ENCODE measurements at regions not wholly inside any gene's neighbourhood (a gene's known extent, or its start where the extent isn't known, plus 50 kb on each side); places are given as distances from the start of the nearest gene placed in this dataset.

- Histone ChIP-seq H3K23me2 (ENCODE audit: insufficient read length, low read depth, low read length, poor library complexity, severe bottlenecking) (no peaks in the 10 kb centered on the region), H3K14ac (ENCODE audit: insufficient read depth, low read length) (no peak overlapping the region), H3K9ac (ENCODE audit: extremely low read depth, insufficient read length, low read length) (no peak overlapping the region), H2BK15ac (ENCODE audit: low read depth, low read length) (no peak overlapping the region), H3K4me2 (ENCODE audit: insufficient read depth, insufficient read length, low read length) (no peak overlapping the region), H4K8ac (replicated peaks; ENCODE audit: insufficient read length, low read depth, low read length) (no peak overlapping the region), H3T11ph (ENCODE audit: low read length) (no peak overlapping the region), H4K20me1 (ENCODE audit: control insufficient read depth, insufficient read depth, insufficient read length) (no peaks in the 10 kb centered on the region), H2AFZ (ENCODE audit: low read length) (no peak overlapping the region), H3K79me2 (ENCODE audit: insufficient read depth, low read length) (no peaks in the 10 kb centered on the region), H3K79me1 (ENCODE audit: insufficient read depth, low read depth, low read length, poor library complexity, severe bottlenecking) (no peaks in the 10 kb centered on the region), H3K56ac (ENCODE audit: insufficient read length, low read depth, low read length) (no peak overlapping the region), H2BK5ac (ENCODE audit: insufficient read length, low read length) (no peak overlapping the region), H2BK120ac (ENCODE audit: low read depth, low read length, poor library complexity, severe bottlenecking) (no peak overlapping the region), H3K27ac (ENCODE audit: insufficient read length, low read depth, low read length) (no peak overlapping the region), H4K91ac (ENCODE audit: insufficient read length, low read depth, low read length) (no peak overlapping the region), H3K4me1 (ENCODE audit: insufficient read depth, low read length) (peaks cover 11% of the 10 kb centered on the region; the same call in 1 of the 2 replicates), H3K18ac (ENCODE audit: insufficient read length, low read depth, low read length) (no peak overlapping the region), H3K4ac (ENCODE audit: low read depth, low read length) (no peak overlapping the region), H2BK12ac (ENCODE audit: insufficient read length, low read depth, low read length) (no peak overlapping the region), H2AK5ac (ENCODE audit: insufficient read length, low read length) (no peak overlapping the region), H2BK20ac (ENCODE audit: low read depth, low read length, poor library complexity, severe bottlenecking) (no peak overlapping the region), H3K27me3 (ENCODE audit: insufficient read depth, low read length) (no peaks in the 10 kb centered on the region), H4K5ac (ENCODE audit: insufficient read length, low read depth, low read length) (no peak overlapping the region), H3K9me3 (ENCODE audit: control insufficient read depth, low read depth, low read length) (no peaks in the 10 kb centered on the region), H3K23ac (ENCODE audit: insufficient read length, low read depth, low read length) (no peak overlapping the region)
- H3K27ac Mint-ChIP-seq: no peak overlapping the region
- no peak for TF ChIP-seq CTCF (conservative IDR thresholded peaks at IDR 0.05)
- no peak for DNase-seq
- H3K4me3 Mint-ChIP-seq: no peak overlapping the region
- WGBS (ENCODE audit: extremely low coverage, insufficient read length, low lambda C conversion rate): no CpG with 5 or more reads among the region's 8 CpGs
- H3K27me3 Mint-ChIP-seq (ENCODE audit: low read depth): peaks cover 10% of the 10 kb centered on the region
- peaks cover 46 to 56% of the 10 kb centered on the region in 2 experiments for H3K4me1 Mint-ChIP-seq
- H3K9me3 Mint-ChIP-seq: no peaks in the 10 kb centered on the region
- no peaks in the 10 kb centered on the region for H3K36me3 Mint-ChIP-seq (ENCODE audit: insufficient read depth in 1 of 3, low read depth in 3 of 3)
Observed at GRCh38 chr2:216286616-216287231, 85.6 kb downstream of the MARCHF4 start.
